ENCODE measurements at regions not wholly inside any gene's neighbourhood (a gene's known extent, or its start where the extent isn't known, plus 50 kb on each side); places are given as distances from the start of the nearest gene placed in this dataset.

DNA sequence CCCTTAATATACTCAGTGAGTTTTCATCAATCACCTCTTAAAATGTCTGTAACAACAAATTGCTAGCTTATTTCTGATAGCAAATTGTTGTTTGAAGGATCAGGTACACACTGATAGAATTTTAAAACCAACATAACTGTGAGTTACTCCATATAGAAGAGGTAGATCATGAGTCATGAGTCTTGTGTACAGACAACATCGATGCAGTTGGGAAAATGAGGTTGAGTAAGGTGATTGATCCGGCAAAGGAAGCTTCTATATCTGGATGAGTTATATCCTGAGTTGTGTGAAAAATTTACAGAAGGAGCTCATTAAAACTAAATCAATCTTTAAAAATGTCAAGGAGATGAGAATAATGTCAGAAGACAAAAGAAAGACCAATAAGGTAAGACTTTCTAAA is 604.6 kb upstream of the RGMB start:
- ChIA-PET POLR2A (no interaction called here), CTCF (no interaction called here)
- no peaks in the 10 kb centered on the region for H3K4me1 ChIP-seq (ENCODE audit: control insufficient read depth, insufficient read depth, low read length)
- intact Hi-C loops (cut with micrococcal nuclease; ENCODE audit: unreplicated experiment): no loop called here
- H3K9me3 ChIP-seq (ENCODE audit: control insufficient read depth, insufficient read depth, low read depth, low read length): no peaks in the 10 kb centered on the region
- ATAC-seq (no peak), DNase-seq (ENCODE audit: low read depth, low spot score) (no peak)
- H3K36me3 ChIP-seq (ENCODE audit: control insufficient read depth, insufficient read depth, low read length): no peaks in the 10 kb centered on the region
- BruUV-seq (replicated peaks): no TSS peak
- in situ Hi-C loops (cut with HindIII; ENCODE audit: low pct_unique_long_range_greater_than_20kb, low sequenced_read_pairs): no loop called here
- TF ChIP-seq REST (IDR thresholded peaks at IDR 0.05; ENCODE audit: insufficient read depth in 1 of 2, low read depth in 2 of 2, low read length in 1 of 2): no peak
- no peak for TF ChIP-seq CTCF (IDR thresholded peaks at IDR 0.05)
- no peak for TF ChIP-seq TCF7L2 (IDR thresholded peaks at IDR 0.05; ENCODE audit: low read depth, low read length)
- H3K4me3 ChIP-seq (ENCODE audit: low read depth in 2 of 2, low read length in 2 of 2): no peak overlapping the region
- no peaks in the 10 kb centered on the region for H3K27me3 ChIP-seq (ENCODE audit: control insufficient read depth, insufficient read depth, low read length)
- H3K27ac ChIP-seq (ENCODE audit: low read length): no peak overlapping the region

GRCh38 chr5:98170994-98171393 is 602.5 kb upstream of the RGMB start:
- ChIA-PET POLR2A (no interaction called here), CTCF (no interaction called here)
- no peak overlapping the region for H3K4me3 ChIP-seq (ENCODE audit: low read depth in 2 of 2, low read length in 2 of 2)
- no TSS peak for BruUV-seq (replicated peaks)
- no peaks in the 10 kb centered on the region for H3K4me1 ChIP-seq (ENCODE audit: control insufficient read depth, insufficient read depth, low read length)
- H3K27ac ChIP-seq (ENCODE audit: low read length): no peak overlapping the region
- H3K27me3 ChIP-seq (ENCODE audit: control insufficient read depth, insufficient read depth, low read length): no peaks in the 10 kb centered on the region
- H3K36me3 ChIP-seq (ENCODE audit: control insufficient read depth, insufficient read depth, low read length): no peaks in the 10 kb centered on the region
- intact Hi-C loops (cut with micrococcal nuclease; ENCODE audit: unreplicated experiment): no loop called here
- H3K9me3 ChIP-seq (ENCODE audit: control insufficient read depth, insufficient read depth, low read depth, low read length): no peaks in the 10 kb centered on the region
- ATAC-seq: no peak
- DNase-seq (ENCODE audit: low read depth, low spot score): no peak
- TF ChIP-seq CTCF (IDR thresholded peaks at IDR 0.05): no peak
- TF ChIP-seq SIN3A (IDR thresholded peaks at IDR 0.05; ENCODE audit: borderline replicate concordance, insufficient read depth, low read depth, low read length): no peak
- no peak for TF ChIP-seq TCF7L2 (IDR thresholded peaks at IDR 0.05; ENCODE audit: low read depth, low read length)
- no peak for TF ChIP-seq POLR2AphosphoS5 (IDR thresholded peaks at IDR 0.05; ENCODE audit: low read depth, low read length)
- TF ChIP-seq REST (IDR thresholded peaks at IDR 0.05; ENCODE audit: insufficient read depth in 1 of 2, low read depth in 2 of 2, low read length in 1 of 2): no peak
- in situ Hi-C loops (cut with HindIII; ENCODE audit: low pct_unique_long_range_greater_than_20kb, low sequenced_read_pairs): no loop called here
